Prostate gland (tissue), 2 donors: ENCODE measurements at regions not wholly inside any gene's neighbourhood (a gene's known extent, or its start where the extent isn't known, plus 50 kb on each side); places are given as distances from the start of the nearest gene placed in this dataset.

Source experiments
- DNase-seq: peaks from one replicate; pipeline ENCODE4 v3.0.0-alpha.2; 2019; ENCODE audit warnings: low spot score
- H3K27ac ChIP-seq, 2 donors: fragments of 200-600 bp; sonication (generic); 2 replicates each; pipeline ENCODE4 v1.5.1; 2017 to 2019
- H3K27me3 ChIP-seq: fragments of 200-600 bp; sonication (generic); replicated peaks from 2 replicates; pipeline ENCODE4 v1.5.1; 2019; ENCODE audit not compliant: insufficient read depth
- H3K36me3 ChIP-seq, 2 donors: fragments of 200-600 bp; sonication (generic); 1 replicate in 1 of 2; 2 replicates in 1 of 2; pipeline versions ENCODE4 v1.5.1 to v1.8.1; 2017 to 2019
- H3K4me1 ChIP-seq: fragments of 200-600 bp; sonication (generic); replicated peaks from 2 replicates; pipeline ENCODE4 v1.5.1; 2019
- H3K4me3 ChIP-seq, 2 donors: fragments of 200-600 bp; sonication (generic); 2 replicates each; pipeline ENCODE4 v1.5.1; 2017 to 2019
- H3K9me3 ChIP-seq: fragments of 200-600 bp; sonication (generic); 2 replicates; pipeline ENCODE4 v1.5.1; 2017
- POLR2A ChIP-seq: fragments of 450-650 bp; IDR thresholded peaks from one replicate; pipeline ENCODE4 v1.6.1; 2016; ENCODE audit warnings: antibody characterized with exemption, mild to moderate bottlenecking
- POLR2AphosphoS5 ChIP-seq: sonication (generic); formaldehyde crosslinking; IDR thresholded peaks from one replicate; pipeline ENCODE4 v1.6.1; 2017; ENCODE audit warnings: antibody characterized with exemption
- WGBS: methylation state at CpG from one replicate; pipeline ENCODE4 v1.1.5; 2018; 5-methylcytosine and 5-hydroxymethylcytosine counted together
- intact Hi-C: fragments of 100-400 bp; cut with DNase I; formaldehyde crosslinking; loops from one replicate; pipeline ENCODE4 v1.14.2; 2022
- TF ChIP-seq, protein P1 (sequence below), 4 experiments: fragments of 200-600 bp in 2 of 4; fragments of 450-650 bp in 2 of 4; sonication (generic) in 2 of 4; IDR thresholded peaks; 1 replicate in 3 of 4; 2 replicates in 1 of 4; pipeline ENCODE4 v1.5.1; 2016 to 2019; ENCODE audit warnings: antibody characterized with exemption in 4 of 4, mild to moderate bottlenecking in 2 of 4, moderate library complexity in 2 of 4

DNA sequence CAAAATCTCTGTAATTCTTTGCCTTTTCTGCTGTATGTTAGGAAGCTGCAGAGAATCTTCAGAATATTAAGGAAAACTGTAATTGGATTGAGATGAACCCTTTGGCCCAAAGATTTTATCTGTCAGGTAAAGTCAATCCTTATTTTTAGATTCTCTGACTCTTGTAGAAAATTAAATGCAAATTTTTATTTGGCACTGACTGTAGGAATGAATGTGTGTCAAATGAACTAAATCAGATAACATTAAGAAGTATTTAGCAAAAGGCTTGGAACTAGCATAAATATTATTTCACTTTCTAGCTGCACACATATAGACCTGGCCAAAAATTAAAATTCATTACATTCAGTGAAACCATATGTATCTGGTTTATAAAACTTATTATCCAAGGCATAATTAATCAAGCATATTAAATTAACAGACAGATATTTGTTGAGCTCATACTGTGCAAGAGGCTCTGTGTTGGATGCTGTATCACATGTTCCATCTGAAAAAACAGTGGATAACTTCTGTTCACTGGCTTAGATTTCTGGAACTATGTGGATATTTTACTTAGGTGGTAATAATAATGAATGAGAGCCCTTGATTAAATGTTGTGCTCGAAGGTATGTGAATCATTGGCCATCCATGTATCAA lies 124.8 kb downstream of the HDGFL1 start:
- H3K9me3 ChIP-seq = no peaks in the 10 kb centered on the region
- TF ChIP-seq POLR2AphosphoS5 = no peak
- TF ChIP-seq POLR2A = no peak
- TF ChIP-seq, protein P1, sequence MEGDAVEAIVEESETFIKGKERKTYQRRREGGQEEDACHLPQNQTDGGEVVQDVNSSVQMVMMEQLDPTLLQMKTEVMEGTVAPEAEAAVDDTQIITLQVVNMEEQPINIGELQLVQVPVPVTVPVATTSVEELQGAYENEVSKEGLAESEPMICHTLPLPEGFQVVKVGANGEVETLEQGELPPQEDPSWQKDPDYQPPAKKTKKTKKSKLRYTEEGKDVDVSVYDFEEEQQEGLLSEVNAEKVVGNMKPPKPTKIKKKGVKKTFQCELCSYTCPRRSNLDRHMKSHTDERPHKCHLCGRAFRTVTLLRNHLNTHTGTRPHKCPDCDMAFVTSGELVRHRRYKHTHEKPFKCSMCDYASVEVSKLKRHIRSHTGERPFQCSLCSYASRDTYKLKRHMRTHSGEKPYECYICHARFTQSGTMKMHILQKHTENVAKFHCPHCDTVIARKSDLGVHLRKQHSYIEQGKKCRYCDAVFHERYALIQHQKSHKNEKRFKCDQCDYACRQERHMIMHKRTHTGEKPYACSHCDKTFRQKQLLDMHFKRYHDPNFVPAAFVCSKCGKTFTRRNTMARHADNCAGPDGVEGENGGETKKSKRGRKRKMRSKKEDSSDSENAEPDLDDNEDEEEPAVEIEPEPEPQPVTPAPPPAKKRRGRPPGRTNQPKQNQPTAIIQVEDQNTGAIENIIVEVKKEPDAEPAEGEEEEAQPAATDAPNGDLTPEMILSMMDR (IDR thresholded peaks at IDR 0.05) = no peak
- DNase-seq = no peak
- H3K27me3 ChIP-seq = no peaks in the 10 kb centered on the region
- peaks cover 2% of the 10 kb centered on the region for H3K4me1 ChIP-seq
- intact Hi-C loops = no loop called here
- H3K27ac ChIP-seq = no peak overlapping the region
- H3K4me3 ChIP-seq = no peak overlapping the region
- H3K36me3 ChIP-seq = no peaks in the 10 kb centered on the region
- 78% methylated on average over 1 of the region's 1 CpG for WGBS

- 83% methylated on average over 4 of the region's 4 CpGs for WGBS
- H3K4me1 ChIP-seq = peaks cover 5% of the 10 kb centered on the region
- no peak overlapping the region for H3K27ac ChIP-seq
- intact Hi-C loops = no loop called here
- DNase-seq = no peak
- H3K36me3 ChIP-seq = no peaks in the 10 kb centered on the region
- no peaks in the 10 kb centered on the region for H3K9me3 ChIP-seq
- H3K27me3 ChIP-seq = no peaks in the 10 kb centered on the region
- TF ChIP-seq POLR2A (no peak), POLR2AphosphoS5 (no peak)
- TF ChIP-seq, protein P1 (IDR thresholded peaks at IDR 0.05) = no peak
- H3K4me3 ChIP-seq = no peak overlapping the region
Observed at GRCh38 chr6:22696481-22696880, 127.1 kb downstream of the HDGFL1 start.

- peaks cover 5% of the 10 kb centered on the region for H3K4me1 ChIP-seq
- no peaks in the 10 kb centered on the region for H3K36me3 ChIP-seq
- H3K9me3 ChIP-seq = no peaks in the 10 kb centered on the region
- H3K27ac ChIP-seq = no peak overlapping the region
- H3K4me3 ChIP-seq = no peak overlapping the region
- no peak for TF ChIP-seq POLR2AphosphoS5
- TF ChIP-seq POLR2A = no peak
- TF ChIP-seq, protein P1 (IDR thresholded peaks at IDR 0.05) = no peak
- WGBS = 89% methylated on average over 2 of the region's 2 CpGs
- intact Hi-C loops = no loop called here
- DNase-seq = no peak
- H3K27me3 ChIP-seq = no peaks in the 10 kb centered on the region
Observed at GRCh38 chr6:22697306-22697705, 127.9 kb downstream of the HDGFL1 start.

- no peaks in the 10 kb centered on the region for H3K27me3 ChIP-seq
- no peaks in the 10 kb centered on the region for H3K36me3 ChIP-seq
- H3K4me3 ChIP-seq = no peak overlapping the region
- peaks cover 5% of the 10 kb centered on the region for H3K4me1 ChIP-seq
- 55% methylated on average over 6 of the region's 6 CpGs for WGBS
- DNase-seq = no peak
- TF ChIP-seq POLR2AphosphoS5 = no peak
- TF ChIP-seq, protein P1 (IDR thresholded peaks at IDR 0.05) = no peak
- TF ChIP-seq POLR2A = no peak
- H3K9me3 ChIP-seq = no peaks in the 10 kb centered on the region
- intact Hi-C loops = no loop called here
- H3K27ac ChIP-seq = no peak overlapping the region
Observed at GRCh38 chr6:22699151-22699550, 129.8 kb downstream of the HDGFL1 start.

- WGBS = 53% methylated on average over 5 of the region's 5 CpGs
- Histone ChIP-seq H3K9me3 (no peaks in the 10 kb centered on the region), H3K27me3 (no peaks in the 10 kb centered on the region), H3K4me3 (no peak overlapping the region), H3K36me3 (no peaks in the 10 kb centered on the region), H3K27ac (no peak overlapping the region), H3K4me1 (no peaks in the 10 kb centered on the region)
- DNase-seq = no peak
- TF ChIP-seq, protein P1 (IDR thresholded peaks at IDR 0.05) = no peak
- TF ChIP-seq POLR2AphosphoS5 (no peak), POLR2A (no peak)
- intact Hi-C loops = no loop called here
Observed at GRCh38 chr6:22706651-22707050, 137.3 kb downstream of the HDGFL1 start.
